Vagina (tissue), 2 donors: ENCODE measurements at regions not wholly inside any gene's neighbourhood (a gene's known extent, or its start where the extent isn't known, plus 50 kb on each side); places are given as distances from the start of the nearest gene placed in this dataset.

ENCODE experiments used
- POLR2A ChIP-seq, 2 donors: fragments of 450-650 bp; IDR thresholded peaks; one replicate each; pipeline ENCODE4 v1.6.1; 2017; ENCODE audit warnings: antibody characterized with exemption in 2 of 2, mild to moderate bottlenecking in 2 of 2, moderate library complexity in 2 of 2
- POLR2AphosphoS5 ChIP-seq, 2 donors: sonication (generic); formaldehyde crosslinking; IDR thresholded peaks; one replicate each; pipeline ENCODE4 v1.9.0; 2017; ENCODE audit warnings: antibody characterized with exemption in 2 of 2, mild to moderate bottlenecking in 2 of 2, low read depth in 1 of 2; ENCODE audit not compliant: insufficient read depth in 1 of 2
- TF ChIP-seq, protein P1 (sequence below), 3 experiments: fragments of 450-650 bp in 2 of 3; fragments of 200-600 bp in 1 of 3; sonication (generic) in 1 of 3; IDR thresholded peaks; one replicate each; pipeline ENCODE4 v1.5.1; 2017 to 2019; ENCODE audit warnings: antibody characterized with exemption in 3 of 3, mild to moderate bottlenecking in 2 of 3, moderate library complexity in 2 of 3

- TF ChIP-seq, protein P1, sequence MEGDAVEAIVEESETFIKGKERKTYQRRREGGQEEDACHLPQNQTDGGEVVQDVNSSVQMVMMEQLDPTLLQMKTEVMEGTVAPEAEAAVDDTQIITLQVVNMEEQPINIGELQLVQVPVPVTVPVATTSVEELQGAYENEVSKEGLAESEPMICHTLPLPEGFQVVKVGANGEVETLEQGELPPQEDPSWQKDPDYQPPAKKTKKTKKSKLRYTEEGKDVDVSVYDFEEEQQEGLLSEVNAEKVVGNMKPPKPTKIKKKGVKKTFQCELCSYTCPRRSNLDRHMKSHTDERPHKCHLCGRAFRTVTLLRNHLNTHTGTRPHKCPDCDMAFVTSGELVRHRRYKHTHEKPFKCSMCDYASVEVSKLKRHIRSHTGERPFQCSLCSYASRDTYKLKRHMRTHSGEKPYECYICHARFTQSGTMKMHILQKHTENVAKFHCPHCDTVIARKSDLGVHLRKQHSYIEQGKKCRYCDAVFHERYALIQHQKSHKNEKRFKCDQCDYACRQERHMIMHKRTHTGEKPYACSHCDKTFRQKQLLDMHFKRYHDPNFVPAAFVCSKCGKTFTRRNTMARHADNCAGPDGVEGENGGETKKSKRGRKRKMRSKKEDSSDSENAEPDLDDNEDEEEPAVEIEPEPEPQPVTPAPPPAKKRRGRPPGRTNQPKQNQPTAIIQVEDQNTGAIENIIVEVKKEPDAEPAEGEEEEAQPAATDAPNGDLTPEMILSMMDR (IDR thresholded peaks at IDR 0.05), result no peak
- TF ChIP-seq POLR2AphosphoS5 (IDR thresholded peaks at IDR 0.05; ENCODE audit: insufficient read depth in 1 of 2, low read depth in 1 of 2) (no peak), POLR2A (IDR thresholded peaks at IDR 0.05) (no peak)
Observed at GRCh38 chr7:98551611-98552273, 65.3 kb upstream of the NPTX2 start.
